ENCODE measurements at regions not wholly inside any gene's neighbourhood (a gene's known extent, or its start where the extent isn't known, plus 50 kb on each side); places are given as distances from the start of the nearest gene placed in this dataset.

- CTCF ChIA-PET, result no interaction called here
- POLR2A ChIA-PET, result interaction anchor here (0.6 kb wide), 1 partner anchor 78 kb away, joined by 3 read pairs; no protein-coding TSS in a partner anchor
- no TSS peak for BruUV-seq (replicated peaks)
These were observed 176.4 kb downstream of the SNCA start for GRCh38 chr4:89660444-89661172.

More at GRCh38 chr4:89660444-89661172, 176.4 kb downstream of the SNCA start:
- ATAC-seq (no peak), DNase-seq (ENCODE audit: low read depth, low spot score) (no peak), FAIRE-seq (no peak)
- Histone ChIP-seq H3K9me3 (replicated peaks; ENCODE audit: control insufficient read depth, insufficient read depth, low read length) (no peaks in the 10 kb centered on the region), H3K79me2 (ENCODE audit: control insufficient read depth, insufficient read depth, low read length) (no peaks in the 10 kb centered on the region), H3K4me1 (ENCODE audit: control insufficient read depth, insufficient read depth, low read length) (peaks cover 4% of the 10 kb centered on the region; the same call in 1 of the 2 replicates), H3K4me2 (ENCODE audit: control insufficient read depth, insufficient read depth) (no peak overlapping the region), H3K27me3 (replicated peaks in 1 of 2; ENCODE audit: control insufficient read depth in 2 of 2, insufficient read depth in 2 of 2, low read length in 1 of 2) (no peaks in the 10 kb centered on the region), H3K4me3 (no peak overlapping the region), H3K9ac (ENCODE audit: control insufficient read depth, insufficient read depth, low read length) (no peak overlapping the region), H3K27ac (ENCODE audit: control insufficient read depth, insufficient read depth) (no peak overlapping the region), H4K20me1 (ENCODE audit: control insufficient read depth, insufficient read depth) (no peaks in the 10 kb centered on the region), H2AFZ (ENCODE audit: control insufficient read depth, low read depth, low read length) (no peak overlapping the region), H3K36me3 (ENCODE audit: control insufficient read depth in 2 of 2, insufficient read depth in 2 of 2, low read length in 1 of 2) (no peaks in the 10 kb centered on the region)
- WGBS (ENCODE audit: insufficient coverage, insufficient replicate concordance, low lambda C conversion rate, missing lambda C conversion rate), result 48% methylated on average over 4 of the region's 4 CpGs
- intact Hi-C loops (cut with micrococcal nuclease; ENCODE audit: unreplicated experiment) (no loop called here), in situ Hi-C loops (cut with MboI) (no loop called here)
- no peak for TF ChIP-seq BCLAF1 (IDR thresholded peaks at IDR 0.05)
- TF ChIP-seq ZNF217 (IDR thresholded peaks at IDR 0.05), result no peak
- no peak for TF ChIP-seq FOXM1 (IDR thresholded peaks at IDR 0.05; ENCODE audit: low read depth, low read length)
- no peak for TF ChIP-seq EP300 (IDR thresholded peaks at IDR 0.05; ENCODE audit: borderline replicate concordance in 1 of 2, control insufficient read depth in 1 of 2, low read depth in 2 of 2, low read length in 2 of 2)
- no peak for TF ChIP-seq PML (IDR thresholded peaks at IDR 0.05; ENCODE audit: low read length)
- TF ChIP-seq FOS (IDR thresholded peaks at IDR 0.05; ENCODE audit: borderline replicate concordance, extremely low read depth, insufficient read length), result no peak
- TF ChIP-seq SIN3A (IDR thresholded peaks at IDR 0.05; ENCODE audit: low read depth, low read length), result no peak
- TF ChIP-seq BACH1 (IDR thresholded peaks at IDR 0.05; ENCODE audit: borderline replicate concordance), result no peak
- TF ChIP-seq PBX3 (IDR thresholded peaks at IDR 0.05; ENCODE audit: insufficient replicate concordance, low read depth, low read length), result no peak
- no peak for TF ChIP-seq NRF1 (conservative IDR thresholded peaks at IDR 0.05; ENCODE audit: low read depth, low read length)
- TF ChIP-seq GABPA (IDR thresholded peaks at IDR 0.05; ENCODE audit: low read depth), result no peak
- SMC1A ChIA-PET (ENCODE audit: uncharacterized antibody, unreplicated experiment), result interaction anchor here (0.6 to 1.7 kb wide), 2 partner anchors 8 to 178 kb away, joined by 3 to 4 read pairs; no protein-coding TSS in a partner anchor
- RAD21 ChIA-PET (ENCODE audit: unreplicated experiment), result no interaction called here
